LNCAP (cell line): ENCODE measurements at regions not wholly inside any gene's neighbourhood (a gene's known extent, or its start where the extent isn't known, plus 50 kb on each side); places are given as distances from the start of the nearest gene placed in this dataset.

Experiments
- CTCF ChIP-seq: fragments of 450-650 bp; IDR thresholded peaks from 2 replicates; pipeline ENCODE4 v1.5.1; 2017; ENCODE audit warnings: mild to moderate bottlenecking

GRCh38 chr14:38887696-38888095 is 215.3 kb downstream of the SEC23A start:
- no peak for TF ChIP-seq CTCF

GRCh38 chr14:38884109-38884508 is 218.9 kb downstream of the SEC23A start:
- no peak for TF ChIP-seq CTCF

GRCh38 chr14:38883127-38883526 is 219.9 kb downstream of the SEC23A start:
- no peak for TF ChIP-seq CTCF

GRCh38 chr14:38882533-38882932 is 220.5 kb downstream of the SEC23A start:
- TF ChIP-seq CTCF, result no peak

GRCh38 chr14:38880643-38881524 is 222.2 kb downstream of the SEC23A start:
- TF ChIP-seq CTCF, result no peak

GRCh38 chr14:38877744-38878388 is 225.2 kb downstream of the SEC23A start:
- no peak for TF ChIP-seq CTCF

- no peak for TF ChIP-seq CTCF
Observed at GRCh38 chr14:38874721-38875120, 228.3 kb downstream of the SEC23A start.
